Neuronal stem cell (in vitro differentiated cells): ENCODE measurements at regions not wholly inside any gene's neighbourhood (a gene's known extent, or its start where the extent isn't known, plus 50 kb on each side); places are given as distances from the start of the nearest gene placed in this dataset.

ENCODE experiments used
- DNase-seq: peaks from one replicate; pipeline ENCODE4 v3.0.0-alpha.2; 2013; ENCODE audit warnings: low spot score
- H2AFZ ChIP-seq: one replicate; pipeline ENCODE4 v1.6.1; 2013; ENCODE audit warnings: mild to moderate bottlenecking, low read length, inconsistent platforms
- H2AK5ac ChIP-seq: 2 replicates; pipeline ENCODE4 v1.6.1; 2013; ENCODE audit warnings: low read depth, mild to moderate bottlenecking, inconsistent platforms, low read length, moderate library complexity, mixed read lengths
- H2BK120ac ChIP-seq: 2 replicates; pipeline ENCODE4 v1.6.1; 2013; ENCODE audit warnings: low read depth, mild to moderate bottlenecking, inconsistent platforms, low read length, moderate library complexity, mixed read lengths
- H2BK12ac ChIP-seq: one replicate; pipeline ENCODE4 v1.6.1; 2013; ENCODE audit warnings: low read length, inconsistent platforms
- H2BK15ac ChIP-seq: 2 replicates; pipeline ENCODE4 v1.6.1; 2013; ENCODE audit warnings: mild to moderate bottlenecking, low read length, inconsistent platforms, mixed read lengths
- H2BK5ac ChIP-seq: one replicate; pipeline ENCODE4 v1.6.1; 2013; ENCODE audit warnings: inconsistent platforms, mild to moderate bottlenecking, low read length, moderate library complexity
- H3K14ac ChIP-seq: one replicate; pipeline ENCODE4 v1.6.1; 2013; ENCODE audit warnings: low read length, inconsistent platforms
- H3K18ac ChIP-seq: 2 replicates; pipeline ENCODE4 v1.6.1; 2013; ENCODE audit warnings: low read length, inconsistent platforms
- H3K23ac ChIP-seq: 2 replicates; pipeline ENCODE4 v1.6.1; 2013; ENCODE audit warnings: low read depth, mild to moderate bottlenecking, mixed read lengths, low read length, inconsistent platforms; ENCODE audit not compliant: poor library complexity
- H3K27ac ChIP-seq: replicated peaks from 3 replicates; pipeline ENCODE4 v1.5.1; 2013; ENCODE audit warnings: low read length, inconsistent platforms
- H3K27me3 ChIP-seq, 3 experiments: 2 replicates each; pipeline ENCODE4 v1.6.1; 2013; ENCODE audit warnings: low read length in 3 of 3, mild to moderate bottlenecking in 2 of 3, inconsistent platforms in 1 of 3, low read depth in 1 of 3, mixed read lengths in 1 of 3, moderate library complexity in 1 of 3; ENCODE audit not compliant: control insufficient read depth in 3 of 3, insufficient read depth in 3 of 3
- H3K36me3 ChIP-seq, 2 donors: replicated peaks in 1 of 2; 2 replicates each; pipeline ENCODE4 v1.6.1; 2013; ENCODE audit warnings: low read length in 2 of 2; ENCODE audit not compliant: control insufficient read depth in 2 of 2, insufficient read depth in 2 of 2
- H3K4ac ChIP-seq: 2 replicates; pipeline ENCODE4 v1.6.1; 2013; ENCODE audit warnings: inconsistent platforms, mild to moderate bottlenecking, low read length, moderate library complexity
- H3K4me1 ChIP-seq, 2 donors: 1 replicate in 1 of 2; 2 replicates in 1 of 2; pipeline ENCODE4 v1.6.1; 2013; ENCODE audit warnings: low read length in 2 of 2, low read depth in 1 of 2; ENCODE audit not compliant: control insufficient read depth in 2 of 2, insufficient read depth in 1 of 2
- H3K4me2 ChIP-seq: one replicate; pipeline ENCODE4 v1.6.1; 2013; ENCODE audit warnings: mild to moderate bottlenecking, low read length, inconsistent platforms; ENCODE audit not compliant: insufficient read depth, poor library complexity, severe bottlenecking
- H3K4me3 ChIP-seq, 2 donors: 2 replicates each; pipeline ENCODE4 v1.5.1; 2013; ENCODE audit warnings: low read length in 2 of 2, mild to moderate bottlenecking in 2 of 2, inconsistent platforms in 1 of 2, moderate library complexity in 1 of 2
- H3K79me1 ChIP-seq: one replicate; pipeline ENCODE4 v1.6.1; 2013; ENCODE audit warnings: low read depth, mild to moderate bottlenecking, inconsistent platforms, low read length, moderate library complexity
- H3K9ac ChIP-seq: one replicate; pipeline ENCODE4 v1.6.1; 2013; ENCODE audit warnings: mild to moderate bottlenecking, low read depth, low read length, inconsistent platforms; ENCODE audit not compliant: poor library complexity
- H3K9me3 ChIP-seq, 2 donors: replicated peaks in 1 of 2; 2 replicates each; pipeline versions ENCODE3 to v1.6.1; 2013; ENCODE audit warnings: low read length in 2 of 2, mild to moderate bottlenecking in 2 of 2, inconsistent platforms in 1 of 2, low read depth in 1 of 2, mixed read lengths in 1 of 2, moderate library complexity in 1 of 2; ENCODE audit not compliant: control insufficient read depth in 2 of 2, insufficient read depth in 1 of 2
- H4K8ac ChIP-seq: one replicate; pipeline ENCODE4 v1.6.1; 2013; ENCODE audit warnings: low read depth, mild to moderate bottlenecking, inconsistent platforms, low read length, moderate library complexity
- H4K91ac ChIP-seq: one replicate; pipeline ENCODE4 v1.6.1; 2013; ENCODE audit warnings: low read length, low read depth, mild to moderate bottlenecking, inconsistent platforms; ENCODE audit not compliant: poor library complexity
- WGBS, 2 donors: extraction: QIAGEN DNeasy Blood & Tissue Kit; methylation state at CpG; one replicate each; pipeline ENCODE4 v1.1.7; 2013; ENCODE audit warnings: missing lambda C conversion rate in 2 of 2, mixed read lengths in 1 of 2; ENCODE audit not compliant: insufficient read length in 2 of 2, insufficient replicate concordance in 1 of 2; ENCODE audit errors: extremely low coverage in 2 of 2; 5-methylcytosine and 5-hydroxymethylcytosine counted together

- Histone ChIP-seq H3K4me2 (no peak overlapping the region), H3K9me3 (peaks cover 0 to 7% of the 10 kb centered on the region in 2 donors), H2BK5ac (no peak overlapping the region), H3K4ac (no peak overlapping the region), H2AFZ (no peak overlapping the region), H3K4me3 (peak overlapping the region in 1 of 2 donors; percentile 64), H3K27me3 (no peaks in the 10 kb centered on the region), H2BK15ac (no peak overlapping the region), H2BK12ac (no peak overlapping the region), H3K79me1 (no peaks in the 10 kb centered on the region), H3K14ac (no peak overlapping the region), H2AK5ac (peak overlapping the region; percentile 70), H4K91ac (no peak overlapping the region), H3K27ac (no peak overlapping the region), H3K18ac (no peak overlapping the region), H2BK120ac (no peak overlapping the region), H3K4me1 (no peaks in the 10 kb centered on the region), H3K36me3 (no peaks in the 10 kb centered on the region), H3K9ac (no peak overlapping the region), H4K8ac (no peak overlapping the region), H3K23ac (no peak overlapping the region)
- DNase-seq, result no peak
- WGBS, 2 donors, result no CpG with 5 or more reads among the region's 3 CpGs
Measured at GRCh38 chr13:20326809-20327208, 94.7 kb upstream of the GJB6 start.

GRCh38 chr13:20326276-20326675, 94.2 kb upstream of the GJB6 start:
- Histone ChIP-seq H2BK12ac (no peak overlapping the region), H4K91ac (no peak overlapping the region), H2BK120ac (no peak overlapping the region), H3K36me3 (no peaks in the 10 kb centered on the region), H3K4ac (no peak overlapping the region), H3K14ac (no peak overlapping the region), H3K18ac (no peak overlapping the region), H3K4me3 (peak overlapping the region in 1 of 2 donors; percentile 16), H3K27ac (no peak overlapping the region), H3K23ac (no peak overlapping the region), H3K4me1 (no peaks in the 10 kb centered on the region), H3K79me1 (no peaks in the 10 kb centered on the region), H3K4me2 (no peak overlapping the region), H3K27me3 (no peaks in the 10 kb centered on the region), H2BK15ac (no peak overlapping the region), H2AK5ac (peak overlapping the region; percentile 70), H2BK5ac (no peak overlapping the region), H4K8ac (no peak overlapping the region), H3K9me3 (peaks cover 0 to 7% of the 10 kb centered on the region in 2 donors), H2AFZ (no peak overlapping the region), H3K9ac (no peak overlapping the region)
- WGBS, 2 donors, result no CpG with 5 or more reads among the region's 7 CpGs
- DNase-seq, result no peak

GRCh38 chr13:20320885-20321284, 88.8 kb upstream of the GJB6 start:
- no peak overlapping the region for H2BK5ac ChIP-seq
- H2BK12ac ChIP-seq, result no peak overlapping the region
- no peaks in the 10 kb centered on the region for H3K27me3 ChIP-seq
- H2BK15ac ChIP-seq, result no peak overlapping the region
- H3K23ac ChIP-seq, result no peak overlapping the region
- no CpG with 5 or more reads among the region's 8 CpGs for WGBS, 2 donors
- no peak overlapping the region for H3K4ac ChIP-seq
- no peak overlapping the region for H3K4me3 ChIP-seq
- H3K36me3 ChIP-seq, result no peaks in the 10 kb centered on the region
- peaks cover 0 to 3% of the 10 kb centered on the region in 2 donors for H3K9me3 ChIP-seq
- H2AFZ ChIP-seq, result no peak overlapping the region
- H2BK120ac ChIP-seq, result no peak overlapping the region
- no peak overlapping the region for H3K9ac ChIP-seq
- DNase-seq, result no peak
- H3K4me2 ChIP-seq, result no peak overlapping the region
- no peak overlapping the region for H3K14ac ChIP-seq
- no peak overlapping the region for H3K27ac ChIP-seq
- H3K4me1 ChIP-seq, result no peaks in the 10 kb centered on the region
- H3K79me1 ChIP-seq, result no peaks in the 10 kb centered on the region
- no peak overlapping the region for H2AK5ac ChIP-seq
- no peak overlapping the region for H3K18ac ChIP-seq
- H4K8ac ChIP-seq, result no peak overlapping the region
- no peak overlapping the region for H4K91ac ChIP-seq

GRCh38 chr13:20313896-20314295, 81.8 kb upstream of the GJB6 start:
- Histone ChIP-seq H2BK12ac (no peak overlapping the region), H3K23ac (no peak overlapping the region), H3K36me3 (no peaks in the 10 kb centered on the region), H3K4me1 (no peaks in the 10 kb centered on the region), H3K4me2 (no peak overlapping the region), H2BK5ac (no peak overlapping the region), H2BK120ac (no peak overlapping the region), H3K27me3 (no peaks in the 10 kb centered on the region), H3K9me3 (no peaks in the 10 kb centered on the region), H3K9ac (no peak overlapping the region), H2AK5ac (no peak overlapping the region), H3K79me1 (no peaks in the 10 kb centered on the region), H3K4ac (no peak overlapping the region), H3K4me3 (no peak overlapping the region), H3K18ac (no peak overlapping the region), H2AFZ (no peak overlapping the region), H4K8ac (no peak overlapping the region), H3K27ac (no peak overlapping the region), H3K14ac (no peak overlapping the region), H4K91ac (no peak overlapping the region), H2BK15ac (no peak overlapping the region)
- DNase-seq, result no peak
- no CpG with 5 or more reads among the region's 5 CpGs for WGBS, 2 donors
